GM19467 (cell line): ENCODE measurements at regions not wholly inside any gene's neighbourhood (a gene's known extent, or its start where the extent isn't known, plus 50 kb on each side); places are given as distances from the start of the nearest gene placed in this dataset.

Experiments
- ATAC-seq: cut with Tn5 transposase; IDR thresholded peaks from one replicate; pipeline ENCODE4 v1.9.1; 2021; ENCODE audit warnings: mild to moderate bottlenecking, moderate library complexity; ENCODE audit not compliant: unreplicated experiment

- ATAC-seq, result no peak
These were observed 449.9 kb downstream of the CD109 start for GRCh38 chr6:74145931-74146330.

- ATAC-seq, result no peak
These were observed 441.9 kb downstream of the CD109 start for GRCh38 chr6:74137911-74138310.

GRCh38 chr6:74134327-74134726 lies 438.3 kb downstream of the CD109 start:
- ATAC-seq, result no peak

GRCh38 chr6:74133073-74133472 lies 437.1 kb downstream of the CD109 start:
- ATAC-seq, result no peak

- ATAC-seq, result no peak
These were observed 434.6 kb downstream of the CD109 start for GRCh38 chr6:74130641-74131040.

- ATAC-seq, result no peak
These were observed 432.5 kb downstream of the CD109 start for GRCh38 chr6:74128536-74128935.

GRCh38 chr6:74117113-74117512 lies 421.1 kb downstream of the CD109 start:
- ATAC-seq, result no peak

GRCh38 chr6:74115674-74116073 lies 419.7 kb downstream of the CD109 start:
- ATAC-seq, result no peak

- no peak for ATAC-seq
These were observed 418.4 kb downstream of the CD109 start for GRCh38 chr6:74114428-74114827.

- no peak for ATAC-seq
These were observed 417.9 kb downstream of the CD109 start for GRCh38 chr6:74113901-74114300.

- no peak for ATAC-seq
These were observed 407.4 kb downstream of the CD109 start for GRCh38 chr6:74103417-74103816.

- no peak for ATAC-seq
These were observed 404.8 kb downstream of the CD109 start for GRCh38 chr6:74100719-74101287.

- ATAC-seq, result no peak
These were observed 400.3 kb downstream of the CD109 start for GRCh38 chr6:74096329-74096728.

GRCh38 chr6:74093361-74093760 lies 397.4 kb downstream of the CD109 start:
- ATAC-seq, result no peak

GRCh38 chr6:74091794-74092157 lies 395.8 kb downstream of the CD109 start:
- ATAC-seq, result no peak

GRCh38 chr6:74091136-74091793 lies 395.3 kb downstream of the CD109 start:
- peak; percentile 60 for ATAC-seq

- ATAC-seq, result no peak
These were observed 391.9 kb downstream of the CD109 start for GRCh38 chr6:74087899-74088298.

- ATAC-seq, result no peak
These were observed 379.9 kb downstream of the CD109 start for GRCh38 chr6:74075896-74076295.

- no peak for ATAC-seq
These were observed 379.3 kb downstream of the CD109 start for GRCh38 chr6:74075323-74075722.

GRCh38 chr6:74074645-74075044 lies 378.6 kb downstream of the CD109 start:
- ATAC-seq, result no peak

- no peak for ATAC-seq
These were observed 378.0 kb downstream of the CD109 start for GRCh38 chr6:74073999-74074398.

GRCh38 chr6:74073429-74073828 lies 377.4 kb downstream of the CD109 start:
- no peak for ATAC-seq

- no peak for ATAC-seq
These were observed 375.2 kb downstream of the CD109 start for GRCh38 chr6:74071214-74071613.
